GM18502 (cell line): ENCODE measurements at regions not wholly inside any gene's neighbourhood (a gene's known extent, or its start where the extent isn't known, plus 50 kb on each side); places are given as distances from the start of the nearest gene placed in this dataset.

Source experiments
- ATAC-seq: cut with Tn5 transposase; IDR thresholded peaks from one replicate; pipeline ENCODE4 v1.9.1; 2021; ENCODE audit warnings: mild to moderate bottlenecking; ENCODE audit not compliant: unreplicated experiment, poor library complexity

GRCh38 chr1:87841332-87841731 is 512.7 kb downstream of the LMO4 start:
- no peak for ATAC-seq

- no peak for ATAC-seq
Measured at GRCh38 chr1:87842156-87842555, 513.5 kb downstream of the LMO4 start.

- ATAC-seq = no peak
Measured at GRCh38 chr1:87844251-87844650, 515.6 kb downstream of the LMO4 start.

GRCh38 chr1:87851490-87851889 is 522.8 kb downstream of the LMO4 start:
- ATAC-seq = no peak

GRCh38 chr1:87852410-87853161 is 523.9 kb downstream of the LMO4 start:
- no peak for ATAC-seq

- no peak for ATAC-seq
Measured at GRCh38 chr1:87853576-87854351, 525.1 kb downstream of the LMO4 start.

- ATAC-seq = no peak
Measured at GRCh38 chr1:87863317-87863716, 534.6 kb downstream of the LMO4 start.

GRCh38 chr1:87864676-87865075 is 536.0 kb downstream of the LMO4 start:
- peak; percentile 77 for ATAC-seq

- ATAC-seq = no peak
Measured at GRCh38 chr1:87866416-87866815, 537.7 kb downstream of the LMO4 start.

- ATAC-seq = no peak
Measured at GRCh38 chr1:87867626-87868025, 538.9 kb downstream of the LMO4 start.

GRCh38 chr1:87869567-87869966 is 540.9 kb downstream of the LMO4 start:
- ATAC-seq = no peak

GRCh38 chr1:87872189-87872588 is 543.5 kb downstream of the LMO4 start:
- ATAC-seq = peak; percentile 71

- ATAC-seq = peak; percentile 41
Measured at GRCh38 chr1:87872692-87873091, 544.0 kb downstream of the LMO4 start.

GRCh38 chr1:87878873-87879272 is 550.2 kb downstream of the LMO4 start:
- ATAC-seq = no peak

GRCh38 chr1:87880098-87880760 is 551.5 kb downstream of the LMO4 start:
- ATAC-seq = no peak

GRCh38 chr1:87880764-87881163 is 552.1 kb downstream of the LMO4 start:
- no peak for ATAC-seq

- no peak for ATAC-seq
Measured at GRCh38 chr1:87883906-87884305, 555.2 kb downstream of the LMO4 start.

GRCh38 chr1:87884581-87884980 is 555.9 kb downstream of the LMO4 start:
- ATAC-seq = no peak

- ATAC-seq = no peak
Measured at GRCh38 chr1:87885278-87886025, 556.8 kb downstream of the LMO4 start.

GRCh38 chr1:87887100-87887499 is 558.4 kb downstream of the LMO4 start:
- ATAC-seq = no peak
